Neuronal stem cell (in vitro differentiated cells): ENCODE measurements at regions not wholly inside any gene's neighbourhood (a gene's known extent, or its start where the extent isn't known, plus 50 kb on each side); places are given as distances from the start of the nearest gene placed in this dataset.
A peak's percentile ranks its signal among the peaks of the same experiment; 100 is the strongest.

Experiments used
- DNase-seq: peaks from one replicate; pipeline ENCODE4 v3.0.0-alpha.2; 2013; ENCODE audit warnings: low spot score
- H2AFZ ChIP-seq: one replicate; pipeline ENCODE4 v1.6.1; 2013; ENCODE audit warnings: mild to moderate bottlenecking, low read length, inconsistent platforms
- H2AK5ac ChIP-seq: 2 replicates; pipeline ENCODE4 v1.6.1; 2013; ENCODE audit warnings: low read depth, mild to moderate bottlenecking, inconsistent platforms, low read length, moderate library complexity, mixed read lengths
- H2BK120ac ChIP-seq: 2 replicates; pipeline ENCODE4 v1.6.1; 2013; ENCODE audit warnings: low read depth, mild to moderate bottlenecking, inconsistent platforms, low read length, moderate library complexity, mixed read lengths
- H2BK12ac ChIP-seq: one replicate; pipeline ENCODE4 v1.6.1; 2013; ENCODE audit warnings: low read length, inconsistent platforms
- H2BK15ac ChIP-seq: 2 replicates; pipeline ENCODE4 v1.6.1; 2013; ENCODE audit warnings: mild to moderate bottlenecking, low read length, inconsistent platforms, mixed read lengths
- H2BK5ac ChIP-seq: one replicate; pipeline ENCODE4 v1.6.1; 2013; ENCODE audit warnings: inconsistent platforms, mild to moderate bottlenecking, low read length, moderate library complexity
- H3K14ac ChIP-seq: one replicate; pipeline ENCODE4 v1.6.1; 2013; ENCODE audit warnings: low read length, inconsistent platforms
- H3K18ac ChIP-seq: 2 replicates; pipeline ENCODE4 v1.6.1; 2013; ENCODE audit warnings: low read length, inconsistent platforms
- H3K23ac ChIP-seq: 2 replicates; pipeline ENCODE4 v1.6.1; 2013; ENCODE audit warnings: low read depth, mild to moderate bottlenecking, mixed read lengths, low read length, inconsistent platforms; ENCODE audit not compliant: poor library complexity
- H3K27ac ChIP-seq: replicated peaks from 3 replicates; pipeline ENCODE4 v1.5.1; 2013; ENCODE audit warnings: low read length, inconsistent platforms
- H3K27me3 ChIP-seq, 3 experiments: 2 replicates each; pipeline ENCODE4 v1.6.1; 2013; ENCODE audit warnings: low read length in 3 of 3, mild to moderate bottlenecking in 2 of 3, inconsistent platforms in 1 of 3, low read depth in 1 of 3, mixed read lengths in 1 of 3, moderate library complexity in 1 of 3; ENCODE audit not compliant: control insufficient read depth in 3 of 3, insufficient read depth in 3 of 3
- H3K36me3 ChIP-seq, 2 donors: replicated peaks in 1 of 2; 2 replicates each; pipeline ENCODE4 v1.6.1; 2013; ENCODE audit warnings: low read length in 2 of 2; ENCODE audit not compliant: control insufficient read depth in 2 of 2, insufficient read depth in 2 of 2
- H3K4ac ChIP-seq: 2 replicates; pipeline ENCODE4 v1.6.1; 2013; ENCODE audit warnings: inconsistent platforms, mild to moderate bottlenecking, low read length, moderate library complexity
- H3K4me1 ChIP-seq, 2 donors: 1 replicate in 1 of 2; 2 replicates in 1 of 2; pipeline ENCODE4 v1.6.1; 2013; ENCODE audit warnings: low read length in 2 of 2, low read depth in 1 of 2; ENCODE audit not compliant: control insufficient read depth in 2 of 2, insufficient read depth in 1 of 2
- H3K4me2 ChIP-seq: one replicate; pipeline ENCODE4 v1.6.1; 2013; ENCODE audit warnings: mild to moderate bottlenecking, low read length, inconsistent platforms; ENCODE audit not compliant: insufficient read depth, poor library complexity, severe bottlenecking
- H3K4me3 ChIP-seq, 2 donors: 2 replicates each; pipeline ENCODE4 v1.5.1; 2013; ENCODE audit warnings: low read length in 2 of 2, mild to moderate bottlenecking in 2 of 2, inconsistent platforms in 1 of 2, moderate library complexity in 1 of 2
- H3K79me1 ChIP-seq: one replicate; pipeline ENCODE4 v1.6.1; 2013; ENCODE audit warnings: low read depth, mild to moderate bottlenecking, inconsistent platforms, low read length, moderate library complexity
- H3K9ac ChIP-seq: one replicate; pipeline ENCODE4 v1.6.1; 2013; ENCODE audit warnings: mild to moderate bottlenecking, low read depth, low read length, inconsistent platforms; ENCODE audit not compliant: poor library complexity
- H3K9me3 ChIP-seq, 2 donors: replicated peaks in 1 of 2; 2 replicates each; pipeline versions ENCODE3 to v1.6.1; 2013; ENCODE audit warnings: low read length in 2 of 2, mild to moderate bottlenecking in 2 of 2, inconsistent platforms in 1 of 2, low read depth in 1 of 2, mixed read lengths in 1 of 2, moderate library complexity in 1 of 2; ENCODE audit not compliant: control insufficient read depth in 2 of 2, insufficient read depth in 1 of 2
- H4K8ac ChIP-seq: one replicate; pipeline ENCODE4 v1.6.1; 2013; ENCODE audit warnings: low read depth, mild to moderate bottlenecking, inconsistent platforms, low read length, moderate library complexity
- H4K91ac ChIP-seq: one replicate; pipeline ENCODE4 v1.6.1; 2013; ENCODE audit warnings: low read length, low read depth, mild to moderate bottlenecking, inconsistent platforms; ENCODE audit not compliant: poor library complexity
- WGBS, 2 donors: extraction: QIAGEN DNeasy Blood & Tissue Kit; methylation state at CpG; one replicate each; pipeline ENCODE4 v1.1.7; 2013; ENCODE audit warnings: missing lambda C conversion rate in 2 of 2, mixed read lengths in 1 of 2; ENCODE audit not compliant: insufficient read length in 2 of 2, insufficient replicate concordance in 1 of 2; ENCODE audit errors: extremely low coverage in 2 of 2; 5-methylcytosine and 5-hydroxymethylcytosine counted together

DNA sequence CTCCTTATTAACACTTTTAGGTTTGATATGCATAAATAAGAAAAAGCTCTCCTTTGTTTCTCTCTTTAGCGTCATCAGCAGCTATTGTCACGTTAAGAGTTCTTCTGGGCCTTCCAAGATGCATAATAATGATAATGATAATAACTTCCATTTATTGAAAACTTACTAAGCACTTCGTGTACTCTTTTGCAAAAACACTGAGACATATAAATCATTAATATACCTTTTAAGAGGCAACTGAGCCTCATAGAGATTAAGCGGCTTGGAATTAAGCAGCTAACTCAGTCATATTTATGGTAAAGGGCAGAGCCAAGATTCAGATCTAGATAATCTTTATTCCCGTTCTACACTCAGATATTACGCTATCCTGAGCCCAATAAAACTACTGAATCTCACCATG is 1105.1 kb downstream of the OLFM4 start:
- H3K79me1 ChIP-seq, result no peaks in the 10 kb centered on the region
- no peak overlapping the region for H2BK12ac ChIP-seq
- no CpG with 5 or more reads among the region's 6 CpGs for WGBS, 2 donors
- no peak overlapping the region for H3K18ac ChIP-seq
- H2AFZ ChIP-seq, result no peak overlapping the region
- no peak overlapping the region for H2BK5ac ChIP-seq
- no peak overlapping the region for H3K14ac ChIP-seq
- no peak overlapping the region for H2AK5ac ChIP-seq
- H3K9ac ChIP-seq, result no peak overlapping the region
- no peak overlapping the region for H3K4me2 ChIP-seq
- no peak overlapping the region for H3K23ac ChIP-seq
- H3K4ac ChIP-seq, result no peak overlapping the region
- no peaks in the 10 kb centered on the region for H3K4me1 ChIP-seq
- DNase-seq, result no peak
- no peak overlapping the region for H2BK15ac ChIP-seq
- no peak overlapping the region for H4K91ac ChIP-seq
- H3K9me3 ChIP-seq, result no peaks in the 10 kb centered on the region
- no peaks in the 10 kb centered on the region for H3K36me3 ChIP-seq
- H3K27ac ChIP-seq, result no peak overlapping the region
- no peaks in the 10 kb centered on the region for H3K27me3 ChIP-seq
- H2BK120ac ChIP-seq, result no peak overlapping the region
- H3K4me3 ChIP-seq, result no peak overlapping the region
- no peak overlapping the region for H4K8ac ChIP-seq

DNA sequence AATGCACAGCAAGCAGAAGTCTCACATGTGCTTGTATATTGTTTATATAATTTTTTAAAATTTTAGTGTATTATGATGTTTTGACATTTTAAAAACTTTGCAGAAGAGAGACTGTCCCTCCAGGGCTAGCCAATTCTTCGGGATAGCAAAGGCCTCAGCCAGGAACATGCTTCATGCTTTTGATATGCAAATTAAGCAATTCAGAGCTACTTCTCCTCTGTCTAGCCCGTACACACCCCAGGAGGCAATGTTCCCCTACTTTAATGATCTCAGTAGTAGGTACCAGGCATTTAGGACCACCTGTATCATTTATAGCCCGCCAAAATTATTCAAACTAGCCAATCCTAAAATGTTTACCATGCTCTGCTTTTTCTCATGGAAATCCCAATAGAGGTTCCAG is 1116.2 kb downstream of the OLFM4 start:
- Histone ChIP-seq H3K9ac (no peak overlapping the region), H3K4me2 (no peak overlapping the region), H4K91ac (no peak overlapping the region), H4K8ac (no peak overlapping the region), H3K4me3 (no peak overlapping the region), H2BK12ac (no peak overlapping the region), H3K18ac (no peak overlapping the region), H2AK5ac (no peak overlapping the region), H2AFZ (no peak overlapping the region), H3K4me1 (peaks cover 0 to 5% of the 10 kb centered on the region in 2 donors), H2BK120ac (no peak overlapping the region), H3K79me1 (no peaks in the 10 kb centered on the region), H3K27me3 (no peaks in the 10 kb centered on the region), H3K14ac (no peak overlapping the region), H2BK15ac (no peak overlapping the region), H3K4ac (no peak overlapping the region), H2BK5ac (no peak overlapping the region), H3K9me3 (no peaks in the 10 kb centered on the region), H3K36me3 (no peaks in the 10 kb centered on the region), H3K23ac (no peak overlapping the region), H3K27ac (no peak overlapping the region)
- no CpG with 5 or more reads among the region's 3 CpGs for WGBS, 2 donors
- DNase-seq, result no peak

GRCh38 chr13:54150851-54151250 is 1122.2 kb downstream of the OLFM4 start:
- DNase-seq, result no peak
- Histone ChIP-seq H3K4me2 (no peak overlapping the region), H2BK12ac (no peak overlapping the region), H4K8ac (no peak overlapping the region), H3K14ac (no peak overlapping the region), H2BK5ac (no peak overlapping the region), H3K79me1 (no peaks in the 10 kb centered on the region), H3K18ac (no peak overlapping the region), H2BK120ac (no peak overlapping the region), H3K9me3 (no peaks in the 10 kb centered on the region), H2AK5ac (no peak overlapping the region), H3K4me3 (no peak overlapping the region), H2BK15ac (no peak overlapping the region), H3K9ac (no peak overlapping the region), H3K4me1 (peaks cover 0 to 2% of the 10 kb centered on the region in 2 donors), H3K27ac (no peak overlapping the region), H2AFZ (peak overlapping the region; percentile 41), H3K23ac (no peak overlapping the region), H3K27me3 (no peaks in the 10 kb centered on the region), H4K91ac (no peak overlapping the region), H3K36me3 (no peaks in the 10 kb centered on the region), H3K4ac (no peak overlapping the region)
- WGBS, 2 donors, result no CpG with 5 or more reads among the region's 3 CpGs

- H3K4me2 ChIP-seq, result no peak overlapping the region
- H2BK120ac ChIP-seq, result no peak overlapping the region
- no peak for DNase-seq
These were observed 1133.5 kb downstream of the OLFM4 start for GRCh38 chr13:54162069-54162468.

More at GRCh38 chr13:54162069-54162468, 1133.5 kb downstream of the OLFM4 start:
- no peaks in the 10 kb centered on the region for H3K9me3 ChIP-seq
- no peak overlapping the region for H3K27ac ChIP-seq
- H4K8ac ChIP-seq, result no peak overlapping the region
- no peak overlapping the region for H2BK5ac ChIP-seq
- no CpG with 5 or more reads among the region's 1 CpG for WGBS, 2 donors
- no peak overlapping the region for H2AFZ ChIP-seq
- H4K91ac ChIP-seq, result no peak overlapping the region
- no peaks in the 10 kb centered on the region for H3K36me3 ChIP-seq
- no peak overlapping the region for H3K4me3 ChIP-seq
- no peaks in the 10 kb centered on the region for H3K79me1 ChIP-seq
- H3K23ac ChIP-seq, result no peak overlapping the region
- no peak overlapping the region for H2AK5ac ChIP-seq
- H3K18ac ChIP-seq, result no peak overlapping the region
- H2BK12ac ChIP-seq, result no peak overlapping the region
- H3K14ac ChIP-seq, result no peak overlapping the region
- H3K4me1 ChIP-seq, result no peaks in the 10 kb centered on the region
- no peaks in the 10 kb centered on the region for H3K27me3 ChIP-seq
- H3K9ac ChIP-seq, result no peak overlapping the region
- no peak overlapping the region for H3K4ac ChIP-seq
- H2BK15ac ChIP-seq, result no peak overlapping the region
